H1 (cell line): ENCODE measurements at regions not wholly inside any gene's neighbourhood (a gene's known extent, or its start where the extent isn't known, plus 50 kb on each side); places are given as distances from the start of the nearest gene placed in this dataset.

Experiments
- CTCF ChIA-PET: fragments of 300-600 bp; sonication (Branson Sonifier 250); formaldehyde crosslinking; loops from one replicate; lab custom pipeline; 2021; ENCODE audit not compliant: partially characterized antibody; lab: Charles Lee
- POLR2A ChIA-PET: fragments of 300-600 bp; sonication (Branson Sonifier 250); formaldehyde crosslinking; loops from one replicate; lab custom pipeline; 2021; ENCODE audit warnings: inconsistent platforms; ENCODE audit not compliant: partially characterized antibody; lab: Charles Lee
- DNase-seq, 2 experiments: peaks; one replicate each; pipeline versions ENCODE4 v3.0.0 to v3.0.0-alpha.2; 2010 to 2022; ENCODE audit warnings: low spot score in 2 of 2, low read depth in 1 of 2, mixed read lengths in 1 of 2
- FAIRE-seq: peaks from 2 replicates; lab custom pipeline; 2011; peaks lifted over from hg19 to GRCh38; lab: Jason Lieb, UNC
- H2AFZ ChIP-seq: 2 replicates; pipeline ENCODE4 v1.8.1; 2012; ENCODE audit warnings: low read length, inconsistent platforms
- H2AK5ac ChIP-seq: 2 replicates; pipeline ENCODE4 v1.6.1; 2013; ENCODE audit warnings: low read depth, low read length
- H2BK120ac ChIP-seq: replicated peaks from 2 replicates; pipeline ENCODE3; 2013; ENCODE audit warnings: low read depth, low read length, inconsistent platforms
- H2BK12ac ChIP-seq: 2 replicates; pipeline ENCODE4 v1.6.1; 2013; ENCODE audit warnings: low read depth, low read length
- H2BK15ac ChIP-seq: 2 replicates; pipeline ENCODE4 v1.6.1; 2013; ENCODE audit warnings: low read length
- H2BK20ac ChIP-seq: 2 replicates; pipeline ENCODE4 v1.6.1; 2013; ENCODE audit warnings: low read length
- H2BK5ac ChIP-seq: 2 replicates; pipeline ENCODE4 v1.6.1; 2013; ENCODE audit warnings: low read depth, low read length
- H3K14ac ChIP-seq: 2 replicates; pipeline ENCODE4 v1.6.1; 2013; ENCODE audit warnings: inconsistent platforms; ENCODE audit not compliant: insufficient read length
- H3K18ac ChIP-seq: 2 replicates; pipeline ENCODE4 v1.6.1; 2013; ENCODE audit warnings: low read length; ENCODE audit errors: extremely low read depth
- H3K23ac ChIP-seq: 2 replicates; pipeline ENCODE4 v1.6.1; 2013; ENCODE audit warnings: inconsistent platforms; ENCODE audit not compliant: insufficient read length
- H3K23me2 ChIP-seq: 2 replicates; pipeline ENCODE4 v1.6.1; 2013; ENCODE audit warnings: low read depth, low read length
- H3K27ac ChIP-seq: 2 replicates; pipeline ENCODE4 v1.6.1; 2011; ENCODE audit warnings: low read depth, low read length, inconsistent platforms
- H3K27me3 ChIP-seq, 4 experiments: replicated peaks in 1 of 4; 1 replicate in 1 of 4; 2 replicates in 3 of 4; pipeline versions ENCODE4 v1.6.1 to v1.8.1; 2011 to 2013; ENCODE audit warnings: low read length in 3 of 4, mild to moderate bottlenecking in 3 of 4, inconsistent platforms in 2 of 4, mixed read lengths in 2 of 4, moderate library complexity in 1 of 4; ENCODE audit not compliant: control insufficient read depth in 3 of 4, insufficient read depth in 3 of 4; ENCODE audit errors: extremely low read depth in 1 of 4
- H3K36me3 ChIP-seq, 4 experiments: 2 replicates each; pipeline versions ENCODE4 v1.6.1 to v1.8.1; 2011 to 2013; ENCODE audit warnings: mild to moderate bottlenecking in 4 of 4, low read length in 3 of 4, moderate library complexity in 2 of 4, control low read depth in 1 of 4, inconsistent platforms in 1 of 4; ENCODE audit not compliant: insufficient read depth in 4 of 4, control insufficient read depth in 2 of 4
- H3K4ac ChIP-seq: replicated peaks from 2 replicates; pipeline ENCODE3; 2013; ENCODE audit warnings: low read length, low read depth, mixed read lengths, inconsistent platforms; ENCODE audit not compliant: insufficient read length
- H3K4me1 ChIP-seq, 4 experiments: replicated peaks in 1 of 4; 1 replicate in 1 of 4; 2 replicates in 3 of 4; pipeline versions ENCODE4 v1.6.1 to v1.8.1; 2011 to 2013; ENCODE audit warnings: low read length in 3 of 4, inconsistent platforms in 2 of 4, mixed read lengths in 1 of 4; ENCODE audit not compliant: insufficient read depth in 4 of 4, control insufficient read depth in 3 of 4
- H3K4me2 ChIP-seq, 2 experiments: 2 replicates each; pipeline versions ENCODE4 v1.6.1 to v1.8.1; 2011 to 2013; ENCODE audit warnings: low read depth in 2 of 2, low read length in 2 of 2, control low read depth in 1 of 2, inconsistent platforms in 1 of 2, mild to moderate bottlenecking in 1 of 2; ENCODE audit not compliant: insufficient read depth in 1 of 2
- H3K4me3 ChIP-seq, 4 experiments: fragments of 200-600, 300-600 bp in 1 of 4; sonication (generic), shearing (Covaris generic), sonication (Bioruptor Twin) in 1 of 4; 2 replicates each; pipeline versions ENCODE4 v1.5.1 to v1.8.1; 2011 to 2016; ENCODE audit warnings: low read length in 4 of 4, low read depth in 3 of 4, control low read depth in 2 of 4, inconsistent platforms in 2 of 4, mild to moderate bottlenecking in 2 of 4, mixed read lengths in 1 of 4, moderate library complexity in 1 of 4; ENCODE audit not compliant: insufficient read depth in 2 of 4; ENCODE audit errors: extremely low read depth in 1 of 4
- H3K56ac ChIP-seq: replicated peaks from 2 replicates; pipeline ENCODE3; 2013; ENCODE audit warnings: low read depth, mild to moderate bottlenecking, mixed read lengths, low read length, inconsistent platforms; ENCODE audit not compliant: insufficient read length
- H3K79me1 ChIP-seq: 2 replicates; pipeline ENCODE4 v1.6.1; 2013; ENCODE audit warnings: low read depth, low read length, control low read depth
- H3K79me2 ChIP-seq, 2 experiments: 2 replicates each; pipeline versions ENCODE4 v1.6.1 to v1.8.1; 2012 to 2013; ENCODE audit warnings: low read length in 2 of 2, mild to moderate bottlenecking in 2 of 2, inconsistent platforms in 1 of 2; ENCODE audit not compliant: insufficient read depth in 2 of 2, control insufficient read depth in 1 of 2
- H3K9ac ChIP-seq, 4 experiments: replicated peaks in 1 of 4; 1 replicate in 1 of 4; 2 replicates in 3 of 4; pipeline versions ENCODE4 v1.6.1 to v1.8.1; 2011 to 2013; ENCODE audit warnings: low read depth in 3 of 4, low read length in 3 of 4, control low read depth in 2 of 4, mild to moderate bottlenecking in 2 of 4, moderate library complexity in 2 of 4, inconsistent platforms in 1 of 4; ENCODE audit errors: extremely low read depth in 1 of 4
- H3K9me3 ChIP-seq, 2 experiments: 2 replicates each; pipeline versions ENCODE4 v1.6.1 to v1.8.1; 2012 to 2013; ENCODE audit warnings: mild to moderate bottlenecking in 2 of 2, moderate library complexity in 2 of 2, control low read depth in 1 of 2, inconsistent platforms in 1 of 2, low read depth in 1 of 2, low read length in 1 of 2, mixed read lengths in 1 of 2; ENCODE audit not compliant: insufficient read depth in 2 of 2
- H4K20me1 ChIP-seq, 2 experiments: replicated peaks in 1 of 2; 2 replicates each; pipeline versions ENCODE3 to v1.8.1; 2011 to 2013; ENCODE audit warnings: inconsistent platforms in 2 of 2, low read length in 2 of 2, mild to moderate bottlenecking in 1 of 2; ENCODE audit not compliant: insufficient read depth in 2 of 2, control insufficient read depth in 1 of 2
- H4K5ac ChIP-seq: 2 replicates; pipeline ENCODE4 v1.6.1; 2013; ENCODE audit warnings: low read length, low read depth, mixed read lengths, inconsistent platforms; ENCODE audit not compliant: insufficient read length
- H4K8ac ChIP-seq: 2 replicates; pipeline ENCODE4 v1.8.0; 2013; ENCODE audit warnings: mild to moderate bottlenecking, moderate library complexity, low read length, inconsistent platforms; ENCODE audit not compliant: insufficient read depth; ENCODE audit errors: extremely low read depth
- H4K91ac ChIP-seq: replicated peaks from 2 replicates; pipeline ENCODE3; 2013; ENCODE audit warnings: low read length, mixed read lengths, inconsistent platforms; ENCODE audit not compliant: insufficient read length
- BACH1 ChIP-seq: IDR thresholded peaks from 2 replicates; pipeline ENCODE4 v1.6.1; 2012; ENCODE audit warnings: low read length, improper control_type of control experiment
- CHD1 ChIP-seq: IDR thresholded peaks from 2 replicates; pipeline ENCODE4 v1.6.1; 2012; ENCODE audit warnings: low read depth, low read length, improper control_type of control experiment
- CREB1 ChIP-seq: IDR thresholded peaks from 2 replicates; pipeline ENCODE4 v1.6.1; 2012; ENCODE audit warnings: inconsistent platforms
- CTBP2 ChIP-seq: IDR thresholded peaks from 2 replicates; pipeline ENCODE4 v1.7.0; 2011; ENCODE audit warnings: borderline replicate concordance, mild to moderate bottlenecking, moderate library complexity, mixed read lengths, low read length; ENCODE audit not compliant: insufficient read depth, insufficient read length
- HDAC2 ChIP-seq, 2 experiments: fragments of 300-600 bp in 1 of 2; sonication (generic) in 1 of 2; IDR thresholded peaks; 2 replicates each; pipeline ENCODE4 v1.6.1; 2011 to 2012; ENCODE audit warnings: low read depth in 2 of 2, low read length in 2 of 2, mild to moderate bottlenecking in 2 of 2, moderate library complexity in 2 of 2, borderline replicate concordance in 1 of 2, inconsistent platforms in 1 of 2
- JUND ChIP-seq: IDR thresholded peaks from 2 replicates; pipeline ENCODE4 v1.6.1; 2011; ENCODE audit warnings: mild to moderate bottlenecking, improper control_type of control experiment, low read length
- POLR2A ChIP-seq, 2 experiments: IDR thresholded peaks; 1 replicate in 1 of 2; 2 replicates in 1 of 2; pipeline ENCODE4 v1.6.1; 2011; ENCODE audit warnings: low read depth in 2 of 2, low read length in 2 of 2, mild to moderate bottlenecking in 2 of 2; ENCODE audit errors: control extremely low read depth in 1 of 2
- POLR2AphosphoS5 ChIP-seq: IDR thresholded peaks from 2 replicates; pipeline ENCODE4 v1.6.1; 2011; ENCODE audit warnings: low read depth, low read length
- RFX5 ChIP-seq: IDR thresholded peaks from 2 replicates; pipeline ENCODE4 v1.6.1; 2011; ENCODE audit warnings: low read depth, low read length, improper control_type of control experiment, borderline replicate concordance
- RNF2 ChIP-seq: fragments of 200-900, 300-1000 bp; sonication (generic); IDR thresholded peaks from 2 replicates; pipeline ENCODE4 v1.7.1; 2016; ENCODE audit warnings: borderline replicate concordance, low read depth, mild to moderate bottlenecking, antibody characterized with exemption, low read length; ENCODE audit not compliant: poor library complexity, severe bottlenecking; ENCODE audit errors: missing control alignments
- SAP30 ChIP-seq: fragments of 300-600 bp; sonication (generic); IDR thresholded peaks from 2 replicates; pipeline ENCODE4 v1.7.1; 2012; ENCODE audit warnings: low read length, moderate library complexity, mild to moderate bottlenecking, inconsistent platforms; ENCODE audit not compliant: insufficient read depth, insufficient replicate concordance
- TAF1 ChIP-seq: IDR thresholded peaks from 2 replicates; pipeline ENCODE4 v1.6.1; 2011; ENCODE audit warnings: mild to moderate bottlenecking, low read depth, low read length
- USF2 ChIP-seq: IDR thresholded peaks from 2 replicates; pipeline ENCODE4 v1.6.1; 2011; ENCODE audit warnings: low read length, improper control_type of control experiment
- ZNF274 ChIP-seq: IDR thresholded peaks from 2 replicates; pipeline ENCODE4 v1.7.0; 2012; ENCODE audit warnings: low read length, borderline replicate concordance; ENCODE audit errors: extremely low read depth
- WGBS, 2 experiments: shearing (Covaris generic) in 1 of 2; methylation state at CpG; one replicate each; pipeline versions ENCODE4 v1.1.6 to v1.1.7; 2013 to 2015; ENCODE audit warnings: low lambda C conversion rate in 2 of 2, mixed read lengths in 2 of 2, inconsistent platforms in 1 of 2, low coverage in 1 of 2, missing lambda C conversion rate in 1 of 2; ENCODE audit not compliant: insufficient replicate concordance in 2 of 2, insufficient coverage in 1 of 2, insufficient read length in 1 of 2; ENCODE audit errors: extremely low coverage in 1 of 2, missing lambda C conversion rate in 1 of 2; 5-methylcytosine and 5-hydroxymethylcytosine counted together

GRCh38 chr7:11266101-11266500 lies 292.4 kb downstream of the PHF14 start:
- ChIA-PET CTCF (no interaction called here), POLR2A (no interaction called here)
- Histone ChIP-seq H3K23ac (no peak overlapping the region), H2AFZ (no peak overlapping the region), H3K79me1 (no peaks in the 10 kb centered on the region), H4K5ac (no peak overlapping the region), H3K4me2 (no peak overlapping the region), H2BK20ac (no peak overlapping the region), H2BK5ac (no peak overlapping the region), H2AK5ac (no peak overlapping the region), H3K4ac (no peak overlapping the region), H3K14ac (no peak overlapping the region), H3K56ac (no peak overlapping the region), H2BK120ac (no peak overlapping the region), H4K20me1 (no peaks in the 10 kb centered on the region), H3K79me2 (no peaks in the 10 kb centered on the region), H3K4me1 (no peaks in the 10 kb centered on the region), H4K8ac (no peak overlapping the region), H3K23me2 (no peaks in the 10 kb centered on the region), H3K36me3 (no peaks in the 10 kb centered on the region), H3K9ac (no peak overlapping the region), H3K9me3 (no peaks in the 10 kb centered on the region; a peak in 1 of 4 replicates), H3K27ac (no peak overlapping the region; the same call in 1 of the 2 replicates), H2BK12ac (no peak overlapping the region), H3K18ac (no peak overlapping the region), H4K91ac (no peak overlapping the region), H2BK15ac (no peak overlapping the region), H3K4me3 (no peak overlapping the region), H3K27me3 (no peaks in the 10 kb centered on the region)
- 95% methylated on average over 2 of the region's 2 CpGs; no CpG with 5 or more reads in 1 of the 2 experiments for WGBS, 2 experiments
- DNase-seq = no peak
- FAIRE-seq = no peak
- TF ChIP-seq TAF1 = no peak
- TF ChIP-seq CHD1 = no peak
- no peak for TF ChIP-seq BACH1
- TF ChIP-seq POLR2AphosphoS5 = no peak
- no peak for TF ChIP-seq JUND
- TF ChIP-seq USF2 = no peak
- no peak for TF ChIP-seq ZNF274
- TF ChIP-seq POLR2A (IDR thresholded peaks at IDR 0.05; ENCODE audit: control extremely low read depth in 1 of 2, low read depth in 2 of 2, low read length in 2 of 2) = no peak
- no peak for TF ChIP-seq RNF2
- no peak for TF ChIP-seq RFX5
- TF ChIP-seq CTBP2 = no peak
- no peak for TF ChIP-seq SAP30
- TF ChIP-seq HDAC2 (IDR thresholded peaks at IDR 0.05; ENCODE audit: borderline replicate concordance in 1 of 2, low read depth in 2 of 2, low read length in 2 of 2) = no peak
- TF ChIP-seq CREB1 = no peak
